SK-N-SH (cell line): ENCODE measurements at regions not wholly inside any gene's neighbourhood (a gene's known extent, or its start where the extent isn't known, plus 50 kb on each side); places are given as distances from the start of the nearest gene placed in this dataset.

Experiments
- CTCF ChIA-PET: fragments of 300-600, 350-600 bp; formaldehyde crosslinking; extraction: SDS; loops from one replicate; lab custom pipeline; 2021; lab: Yijun Ruan, JAX
- POLR2A ChIA-PET: fragments of 350-600 bp; sonication (Branson Sonifier 250); formaldehyde crosslinking; extraction: SDS; loops from one replicate; lab custom pipeline; 2020; ENCODE audit warnings: antibody characterized with exemption, inconsistent platforms; lab: Yijun Ruan, JAX
- DNase-seq: peaks from one replicate; pipeline ENCODE4 v3.0.0; 2012
- H2AFZ ChIP-seq: fragments of 200-600 bp; sonication (generic); 2 replicates; pipeline ENCODE4 v1.8.1; 2016; ENCODE audit warnings: antibody characterized with exemption, mild to moderate bottlenecking, low read depth
- H3F3A ChIP-seq: fragments of 200-600 bp; sonication (generic); replicated peaks from 2 replicates; pipeline ENCODE3; 2016; ENCODE audit warnings: antibody characterized with exemption, mild to moderate bottlenecking; ENCODE audit not compliant: insufficient read depth
- H3K27ac ChIP-seq, 2 experiments: fragments of 200-500 bp in 1 of 2; fragments of 200-600 bp in 1 of 2; sonication (Bioruptor generic) in 1 of 2; sonication (generic), shearing (Covaris generic) in 1 of 2; 2 replicates each; pipeline versions ENCODE4 v1.5.1 to v1.6.1; 2014 to 2016; ENCODE audit warnings: low read depth in 2 of 2, inconsistent platforms in 1 of 2, low read length in 1 of 2, mild to moderate bottlenecking in 1 of 2, mixed read lengths in 1 of 2
- H3K27me3 ChIP-seq: fragments of 200-600 bp; sonication (generic), shearing (Covaris generic); 2 replicates; pipeline ENCODE4 v1.6.1; 2016; ENCODE audit warnings: mixed run types; ENCODE audit not compliant: insufficient read depth
- H3K36me3 ChIP-seq, 2 experiments: fragments of 200-500 bp in 1 of 2; fragments of 200-600 bp in 1 of 2; sonication (Bioruptor generic) in 1 of 2; sonication (generic) in 1 of 2; replicated peaks in 1 of 2; 2 replicates each; pipeline versions ENCODE3 to v1.5.1; 2014 to 2016; ENCODE audit warnings: low read length in 1 of 2, mild to moderate bottlenecking in 1 of 2; ENCODE audit not compliant: insufficient read depth in 2 of 2, control insufficient read depth in 1 of 2
- H3K4me1 ChIP-seq, 2 experiments: fragments of 200-500 bp in 1 of 2; fragments of 200-600 bp in 1 of 2; sonication (Bioruptor generic) in 1 of 2; sonication (generic), shearing (Covaris generic) in 1 of 2; 2 replicates each; pipeline versions ENCODE4 v1.5.1 to v1.6.1; 2014 to 2016; ENCODE audit warnings: low read depth in 1 of 2, low read length in 1 of 2, mixed run types in 1 of 2; ENCODE audit not compliant: insufficient read depth in 2 of 2, control insufficient read depth in 1 of 2
- H3K4me2 ChIP-seq: fragments of 200-600 bp; sonication (generic), shearing (Covaris generic); 2 replicates; pipeline ENCODE4 v1.6.1; 2017; ENCODE audit warnings: mixed run types
- H3K4me3 ChIP-seq, 2 experiments: fragments of 200-500 bp in 1 of 2; fragments of 200-600 bp in 1 of 2; sonication (Bioruptor generic) in 1 of 2; sonication (generic), shearing (Covaris generic) in 1 of 2; 2 replicates each; pipeline versions ENCODE4 v1.5.1 to v1.8.1; 2014 to 2016; ENCODE audit warnings: low read depth in 2 of 2, inconsistent platforms in 1 of 2, low read length in 1 of 2, mild to moderate bottlenecking in 1 of 2, mixed read lengths in 1 of 2, moderate library complexity in 1 of 2
- H3K79me2 ChIP-seq: fragments of 200-600 bp; sonication (generic); 2 replicates; pipeline ENCODE4 v1.8.1; 2017; ENCODE audit warnings: mild to moderate bottlenecking; ENCODE audit not compliant: insufficient read depth
- H3K9ac ChIP-seq: fragments of 200-600 bp; sonication (generic); 2 replicates; pipeline ENCODE4 v1.6.1; 2017; ENCODE audit warnings: mixed run types
- H3K9me2 ChIP-seq: fragments of 200-600 bp; sonication (generic); 2 replicates; pipeline ENCODE4 v1.6.1; 2017; ENCODE audit warnings: mixed run types
- H3K9me3 ChIP-seq: fragments of 200-600 bp; sonication (generic); 2 replicates; pipeline ENCODE4 v1.6.1; 2017; ENCODE audit warnings: mixed run types, mild to moderate bottlenecking, moderate library complexity
- H4K20me1 ChIP-seq: fragments of 200-600 bp; sonication (generic); 2 replicates; pipeline ENCODE4 v1.6.1; 2017; ENCODE audit warnings: mild to moderate bottlenecking, mixed run types; ENCODE audit not compliant: insufficient read depth
- EP300 ChIP-seq, 2 experiments: IDR thresholded peaks; 2 replicates each; pipeline versions ENCODE4 v1.4.0 to v1.6.1; 2012; ENCODE audit warnings: borderline replicate concordance in 1 of 2, low read depth in 1 of 2, low read length in 1 of 2
- FOSL2 ChIP-seq: IDR thresholded peaks from 2 replicates; pipeline ENCODE4 v1.4.0; 2012; ENCODE audit warnings: low read depth, mild to moderate bottlenecking, moderate library complexity, borderline replicate concordance
- FOXM1 ChIP-seq: IDR thresholded peaks from 2 replicates; pipeline ENCODE4 v1.4.0; 2012; ENCODE audit warnings: low read depth, mild to moderate bottlenecking
- GABPA ChIP-seq: IDR thresholded peaks from 2 replicates; pipeline ENCODE4 v1.4.0; 2012; ENCODE audit warnings: low read depth, mild to moderate bottlenecking
- GATA2 ChIP-seq: sonication (generic); formaldehyde crosslinking; IDR thresholded peaks from 2 replicates; pipeline ENCODE4 v1.5.0; 2020; ENCODE audit warnings: mild to moderate bottlenecking, missing genetic modification reagents
- IRF3 ChIP-seq: fragments of 150-350 bp; IDR thresholded peaks from 2 replicates; pipeline ENCODE4 v1.6.1; 2016; ENCODE audit warnings: mild to moderate bottlenecking, low read depth, low read length
- MAX ChIP-seq: IDR thresholded peaks from 2 replicates; pipeline ENCODE4 v1.4.0; 2012; ENCODE audit warnings: low read depth
- MEF2A ChIP-seq: IDR thresholded peaks from 2 replicates; pipeline ENCODE4 v1.4.0; 2012; ENCODE audit warnings: low read depth, borderline replicate concordance
- NFIC ChIP-seq: IDR thresholded peaks from 2 replicates; pipeline ENCODE4 v1.4.0; 2012; ENCODE audit warnings: borderline replicate concordance
- NRF1 ChIP-seq: IDR thresholded peaks from 2 replicates; pipeline ENCODE4 v1.6.1; 2012; ENCODE audit warnings: low read depth, mild to moderate bottlenecking, low read length
- REST ChIP-seq: IDR thresholded peaks from 2 replicates; pipeline ENCODE4 v1.6.1; 2012; ENCODE audit warnings: mild to moderate bottlenecking, low read depth, low read length, moderate library complexity
- RXRA ChIP-seq: IDR thresholded peaks from 2 replicates; pipeline ENCODE4 v1.4.0; 2012; ENCODE audit warnings: low read depth, mild to moderate bottlenecking, borderline replicate concordance
- TCF12 ChIP-seq: IDR thresholded peaks from 2 replicates; pipeline ENCODE4 v1.4.0; 2012
- USF1 ChIP-seq: IDR thresholded peaks from 2 replicates; pipeline ENCODE4 v1.4.0; 2012; ENCODE audit warnings: low read depth, borderline replicate concordance
- USF2 ChIP-seq: fragments of 150-350 bp; IDR thresholded peaks from 2 replicates; pipeline ENCODE4 v1.6.1; 2017; ENCODE audit warnings: antibody characterized with exemption, low read length, low read depth, borderline replicate concordance
- YY1 ChIP-seq: IDR thresholded peaks from 2 replicates; pipeline ENCODE4 v1.4.0; 2012; ENCODE audit warnings: low read depth, mild to moderate bottlenecking
- ZBTB33 ChIP-seq: IDR thresholded peaks from 2 replicates; pipeline ENCODE4 v1.4.0; 2012; ENCODE audit warnings: low read depth, borderline replicate concordance
- WGBS: methylation state at CpG from one replicate; pipeline ENCODE4 v1.1.6; 2017; ENCODE audit warnings: low lambda C conversion rate; 5-methylcytosine and 5-hydroxymethylcytosine counted together

- Histone ChIP-seq H3K79me2 (no peaks in the 10 kb centered on the region), H3K9me2 (no peaks in the 10 kb centered on the region), H3K4me2 (no peak overlapping the region; the same call in 1 of the 2 replicates), H3F3A (no peaks in the 10 kb centered on the region), H3K27ac (no peak overlapping the region), H4K20me1 (no peaks in the 10 kb centered on the region), H3K27me3 (no peaks in the 10 kb centered on the region), H2AFZ (no peak overlapping the region), H3K36me3 (no peaks in the 10 kb centered on the region), H3K9me3 (no peaks in the 10 kb centered on the region), H3K4me1 (peaks cover 0 to 4% of the 10 kb centered on the region in 2 experiments; a peak in 2 of 4 replicates), H3K4me3 (no peak overlapping the region), H3K9ac (no peak overlapping the region)
- WGBS, result 5% methylated on average over 5 of the region's 5 CpGs
- POLR2A ChIA-PET, result no interaction called here
- no peak for DNase-seq
- TF ChIP-seq NRF1 (no peak), EP300 (IDR thresholded peaks at IDR 0.05; ENCODE audit: borderline replicate concordance in 1 of 2, low read depth in 1 of 2, low read length in 1 of 2) (no peak), USF1 (no peak), TCF12 (no peak), MAX (no peak), ZBTB33 (no peak), YY1 (no peak), MEF2A (no peak), FOXM1 (no peak), GABPA (no peak), RXRA (no peak), USF2 (no peak), IRF3 (no peak), REST (no peak), NFIC (no peak), GATA2 (CRISPR knock-in tag) (no peak), FOSL2 (no peak)
- TF ChIP-seq, all 33 proteins: peak for 0
- CTCF ChIA-PET, result interaction anchor here (1.5 kb wide), 1 partner anchor 101 kb away, joined by 3 read pairs; no protein-coding TSS in a partner anchor
These were observed 1678.8 kb upstream of the TENM3 start for GRCh38 chr4:180564448-180564847.
